ENCODE measurements at regions not wholly inside any gene's neighbourhood (a gene's known extent, or its start where the extent isn't known, plus 50 kb on each side); places are given as distances from the start of the nearest gene placed in this dataset.
A peak's percentile ranks its signal among the peaks of the same experiment; 100 is the strongest.

GRCh38 chr1:177571485-177572076 lies 398.3 kb downstream of the SEC16B start:
- peak in 1 of 2 donors; percentile 16 for DNase-seq

- no peak for DNase-seq
These were observed 398.8 kb downstream of the SEC16B start for GRCh38 chr1:177571076-177571475.

- DNase-seq, result no peak
These were observed 398.7 kb downstream of the BRINP2 start for GRCh38 chr1:177569476-177569875.

- no peak for DNase-seq
These were observed 397.9 kb downstream of the BRINP2 start for GRCh38 chr1:177568622-177569021.

GRCh38 chr1:177567393-177567792 lies 396.6 kb downstream of the BRINP2 start:
- no peak for DNase-seq

- DNase-seq, result no peak
These were observed 395.7 kb downstream of the BRINP2 start for GRCh38 chr1:177566495-177566894.

- DNase-seq, result no peak
These were observed 390.7 kb downstream of the BRINP2 start for GRCh38 chr1:177561436-177561835.

GRCh38 chr1:177558372-177558771 lies 387.6 kb downstream of the BRINP2 start:
- DNase-seq, result no peak

GRCh38 chr1:177556163-177556562 lies 385.4 kb downstream of the BRINP2 start:
- DNase-seq, result no peak

GRCh38 chr1:177547200-177547599 lies 376.4 kb downstream of the BRINP2 start:
- no peak for DNase-seq

GRCh38 chr1:177546346-177546745 lies 375.6 kb downstream of the BRINP2 start:
- DNase-seq, result no peak

GRCh38 chr1:177526201-177526600 lies 355.4 kb downstream of the BRINP2 start:
- DNase-seq, result no peak

- no peak for DNase-seq
These were observed 354.4 kb downstream of the BRINP2 start for GRCh38 chr1:177525176-177525575.

- DNase-seq, result no peak
These were observed 346.8 kb downstream of the BRINP2 start for GRCh38 chr1:177517546-177517945.

GRCh38 chr1:177514207-177514606 lies 343.4 kb downstream of the BRINP2 start:
- no peak for DNase-seq

- DNase-seq, result no peak
These were observed 340.3 kb downstream of the BRINP2 start for GRCh38 chr1:177511036-177511435.

- no peak for DNase-seq
These were observed 335.3 kb downstream of the BRINP2 start for GRCh38 chr1:177505905-177506590.

GRCh38 chr1:177495878-177496277 lies 325.1 kb downstream of the BRINP2 start:
- no peak for DNase-seq

GRCh38 chr1:177490786-177491185 lies 320.0 kb downstream of the BRINP2 start:
- no peak for DNase-seq

- no peak for DNase-seq
These were observed 319.4 kb downstream of the BRINP2 start for GRCh38 chr1:177490036-177490639.

- DNase-seq, result no peak
These were observed 318.0 kb downstream of the BRINP2 start for GRCh38 chr1:177488722-177489121.

GRCh38 chr1:177487481-177487880 lies 316.7 kb downstream of the BRINP2 start:
- DNase-seq, result no peak

GRCh38 chr1:177480741-177481305 lies 310.1 kb downstream of the BRINP2 start:
- DNase-seq, result no peak

All from right lung (tissue), 2 donors.